ENCODE measurements at regions not wholly inside any gene's neighbourhood (a gene's known extent, or its start where the extent isn't known, plus 50 kb on each side); places are given as distances from the start of the nearest gene placed in this dataset.
A peak's percentile ranks its signal among the peaks of the same experiment; 100 is the strongest.

DNA sequence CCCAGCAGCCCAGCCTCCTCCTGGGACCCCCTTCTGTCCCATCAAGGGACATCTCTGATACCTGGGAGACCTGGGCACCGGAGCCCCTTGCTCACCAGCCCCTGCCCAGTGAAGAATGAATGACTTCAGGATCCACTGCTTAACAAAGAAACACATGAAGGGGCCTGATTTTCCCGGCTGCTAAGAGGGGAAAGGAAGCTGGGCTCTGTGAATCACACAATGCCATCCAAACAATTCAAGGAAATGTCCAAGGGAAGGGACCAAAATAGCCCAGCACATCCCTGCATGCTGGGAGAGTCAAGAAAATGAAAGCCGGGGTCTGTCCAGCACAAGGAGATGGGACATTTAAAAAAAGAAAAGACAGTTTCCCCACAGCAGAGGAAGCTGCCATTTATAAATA lies 128.7 kb upstream of the JCAD start:
- FAIRE-seq (no peak), DNase-seq (ENCODE audit: insufficient read length, low spot score) (no peak)
- TF ChIP-seq POLR2A (IDR thresholded peaks at IDR 0.05; ENCODE audit: low read depth, low read length): no peak

- no peak for FAIRE-seq
Measured at GRCh38 chr10:30187010-30187409, 127.6 kb upstream of the JCAD start.

DNA sequence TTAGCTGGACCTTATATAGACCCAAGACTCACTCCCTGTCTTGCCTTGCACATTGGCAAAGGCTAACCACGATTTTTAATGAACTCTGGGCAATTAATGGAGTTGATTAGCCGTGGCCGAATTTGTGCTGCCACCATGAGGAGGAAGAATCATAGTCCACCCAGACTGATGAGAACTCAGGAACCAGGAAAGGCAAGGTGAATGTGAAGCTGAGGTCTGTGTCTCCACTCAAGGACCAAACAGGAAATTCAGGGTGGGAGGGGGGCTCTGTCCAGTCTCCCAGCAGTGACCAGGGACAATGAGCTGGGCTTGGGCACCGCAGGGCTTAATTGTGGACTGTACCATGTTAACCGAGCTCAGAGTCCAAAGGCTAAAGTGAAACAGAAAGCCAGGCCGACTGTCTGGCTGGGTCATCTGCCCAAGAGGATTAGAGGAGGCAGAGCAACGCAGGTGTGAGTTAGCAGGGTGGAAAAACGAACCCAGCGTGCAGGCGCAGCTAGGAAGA lies 127.0 kb upstream of the JCAD start:
- DNase-seq (ENCODE audit: insufficient read length, low spot score): no peak
- FAIRE-seq: no peak
- no peak for TF ChIP-seq POLR2A (IDR thresholded peaks at IDR 0.05; ENCODE audit: low read depth, low read length)

More at GRCh38 chr10:30187010-30187409, 127.6 kb upstream of the JCAD start:
- TF ChIP-seq POLR2A (IDR thresholded peaks at IDR 0.05; ENCODE audit: low read depth, low read length): no peak
- no peak for DNase-seq (ENCODE audit: insufficient read length, low spot score)

- DNase-seq (ENCODE audit: insufficient read length, low spot score) (peak; percentile 35), FAIRE-seq (no peak)
- TF ChIP-seq POLR2A (IDR thresholded peaks at IDR 0.05; ENCODE audit: low read depth, low read length): no peak
Measured at GRCh38 chr10:30185916-30186315, 126.5 kb upstream of the JCAD start.

DNA sequence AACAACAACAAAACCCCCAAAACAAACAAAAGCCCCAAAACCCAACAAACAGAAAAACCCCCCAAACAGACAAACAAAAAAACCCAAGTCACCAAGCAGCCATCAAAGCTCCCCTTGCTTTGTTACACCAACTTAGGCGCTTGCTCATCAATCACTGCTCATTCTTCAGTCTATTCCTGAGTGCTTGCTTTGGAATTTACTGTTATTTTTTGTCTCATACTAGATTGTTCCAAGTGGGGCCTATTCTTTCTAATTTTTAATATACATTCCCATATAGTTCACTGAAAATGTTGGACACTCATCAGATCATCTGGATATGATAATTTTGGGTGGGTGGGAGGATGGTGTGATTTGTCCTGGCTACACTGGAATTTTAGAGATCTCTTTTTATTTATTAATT lies 126.0 kb upstream of the JCAD start:
- no peak for TF ChIP-seq POLR2A (IDR thresholded peaks at IDR 0.05; ENCODE audit: low read depth, low read length)
- DNase-seq (ENCODE audit: insufficient read length, low spot score) (no peak), FAIRE-seq (no peak)

GRCh38 chr10:30184397-30185033 lies 125.1 kb upstream of the JCAD start:
- no peak for TF ChIP-seq POLR2A (IDR thresholded peaks at IDR 0.05; ENCODE audit: low read depth, low read length)
- DNase-seq (ENCODE audit: insufficient read length, low spot score) (no peak), FAIRE-seq (no peak)

DNA sequence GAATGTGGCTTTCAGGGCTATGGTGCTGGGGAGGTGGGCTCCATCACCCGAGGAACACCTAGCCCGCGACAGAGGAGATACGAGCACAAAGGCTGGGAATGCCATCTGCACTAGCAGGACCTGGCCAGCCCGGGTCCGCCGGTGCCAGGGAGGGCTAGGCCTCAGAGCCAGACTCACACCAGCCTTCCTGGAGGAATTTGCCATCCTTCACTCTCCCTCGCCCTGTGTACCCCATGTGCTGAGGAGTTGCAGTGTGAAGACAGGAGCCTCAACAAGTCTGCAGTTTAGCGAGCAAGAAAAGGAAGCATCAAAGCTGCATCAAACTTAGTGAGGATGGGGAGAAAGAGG lies 123.6 kb upstream of the JCAD start:
- TF ChIP-seq POLR2A (IDR thresholded peaks at IDR 0.05; ENCODE audit: low read depth, low read length): no peak
- DNase-seq (ENCODE audit: insufficient read length, low spot score): no peak
- no peak for FAIRE-seq

DNA sequence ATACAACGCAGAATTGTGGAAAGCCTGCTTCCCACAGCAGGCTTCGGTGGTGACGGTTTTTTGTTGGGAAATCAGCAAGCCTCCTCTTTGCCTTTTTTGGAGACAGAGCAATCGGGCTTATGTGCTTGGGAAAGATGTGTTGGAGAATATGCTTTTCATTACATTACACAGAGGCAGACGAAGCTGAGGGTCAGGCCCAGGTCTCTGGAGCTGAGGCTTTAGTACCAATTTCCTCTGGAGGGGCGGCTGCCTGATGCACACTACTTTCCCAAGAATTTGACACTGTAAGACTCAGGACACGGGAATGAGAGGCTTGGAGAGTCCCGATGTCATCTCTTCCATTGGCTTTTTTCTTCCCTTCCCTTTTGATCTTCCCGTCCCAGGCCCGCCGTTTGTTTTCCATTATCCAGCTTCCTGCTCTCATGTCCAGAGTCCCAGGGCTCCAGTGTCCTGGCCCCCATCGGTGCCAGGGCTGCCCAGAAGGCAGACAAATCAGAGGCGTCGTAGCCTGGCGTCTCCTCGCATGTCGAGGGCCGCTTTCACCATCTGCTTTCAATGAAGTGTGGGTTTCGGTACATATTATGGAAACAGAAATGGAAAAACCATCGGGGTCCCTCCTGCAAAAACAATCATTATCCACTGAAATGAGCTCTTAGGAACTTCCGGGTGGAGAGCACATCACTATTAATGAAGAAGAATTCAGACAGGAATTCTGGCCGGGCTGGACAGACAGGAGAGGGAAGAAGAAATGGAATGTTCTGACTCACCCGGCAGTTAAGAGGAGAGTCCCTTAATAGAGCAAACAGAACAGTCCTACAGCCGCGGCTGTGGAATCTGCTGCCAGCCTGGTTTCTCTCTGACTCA lies 123.0 kb upstream of the JCAD start:
- no peak for TF ChIP-seq POLR2A (IDR thresholded peaks at IDR 0.05; ENCODE audit: low read depth, low read length)
- FAIRE-seq (no peak), DNase-seq (ENCODE audit: insufficient read length, low spot score) (peak; percentile 75)

DNA sequence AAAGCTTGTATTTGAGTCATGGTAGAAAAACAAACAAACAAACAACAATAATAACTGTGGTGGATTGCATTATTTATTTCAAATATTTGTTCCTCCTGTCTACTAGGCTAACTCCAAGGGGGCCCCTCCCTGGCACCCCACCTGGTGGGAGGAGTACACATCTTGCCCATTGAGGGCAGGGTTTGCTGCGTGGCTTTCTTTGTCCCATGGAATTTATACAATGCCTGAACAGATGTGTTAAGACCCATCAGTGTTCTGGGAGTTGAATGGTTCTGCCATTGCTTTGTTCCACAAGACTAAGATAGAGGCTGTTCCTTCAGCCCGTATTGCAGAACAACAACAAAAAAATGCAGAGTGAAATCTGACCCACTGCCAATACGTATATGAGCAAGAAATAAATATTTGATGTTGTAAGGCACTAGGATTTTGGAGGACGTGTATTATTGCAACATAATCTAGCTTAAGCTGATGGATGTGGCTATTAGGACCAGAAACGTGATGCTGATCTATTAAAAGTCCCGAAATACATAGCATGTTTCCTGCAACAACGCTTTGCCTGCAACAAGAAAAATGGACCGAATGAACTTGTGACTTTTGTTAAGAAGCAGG lies 119.1 kb upstream of the JCAD start:
- FAIRE-seq (no peak), DNase-seq (ENCODE audit: insufficient read length, low spot score) (no peak)
- no peak for TF ChIP-seq POLR2A (IDR thresholded peaks at IDR 0.05; ENCODE audit: low read depth, low read length)

- TF ChIP-seq POLR2A (IDR thresholded peaks at IDR 0.05; ENCODE audit: low read depth, low read length): no peak
- FAIRE-seq (no peak), DNase-seq (ENCODE audit: insufficient read length, low spot score) (no peak)
Measured at GRCh38 chr10:30176776-30177533, 117.6 kb upstream of the JCAD start.

DNA sequence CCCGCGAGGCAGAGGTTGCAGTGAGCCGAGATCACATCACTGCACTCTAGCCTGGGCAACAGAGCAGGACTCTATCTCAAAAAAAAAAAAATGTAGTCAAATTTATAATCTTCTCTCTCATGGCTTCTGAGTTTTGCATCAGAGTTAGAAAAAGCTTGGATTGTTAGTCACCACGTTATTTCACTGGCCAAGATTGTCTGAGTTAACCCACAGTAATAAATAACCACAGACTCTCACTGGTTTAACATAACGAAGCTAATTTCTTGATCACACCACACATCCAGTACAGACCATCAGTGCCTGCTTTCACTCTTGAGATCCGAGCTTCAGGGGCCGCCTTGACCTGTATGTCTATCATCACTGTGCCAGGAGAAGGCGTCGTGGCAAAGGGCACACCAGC lies 116.8 kb upstream of the JCAD start:
- no peak for DNase-seq (ENCODE audit: insufficient read length, low spot score)
- no peak for FAIRE-seq
- no peak for TF ChIP-seq POLR2A (IDR thresholded peaks at IDR 0.05; ENCODE audit: low read depth, low read length)

- FAIRE-seq (no peak), DNase-seq (ENCODE audit: insufficient read length, low spot score) (no peak)
- no peak for TF ChIP-seq POLR2A (IDR thresholded peaks at IDR 0.05; ENCODE audit: low read depth, low read length)
Measured at GRCh38 chr10:30172673-30173072, 113.3 kb upstream of the JCAD start.

GRCh38 chr10:30172091-30172490 lies 112.7 kb upstream of the JCAD start:
- DNase-seq (ENCODE audit: insufficient read length, low spot score): no peak
- TF ChIP-seq POLR2A (IDR thresholded peaks at IDR 0.05; ENCODE audit: low read depth, low read length): no peak
- FAIRE-seq: no peak

GRCh38 chr10:30171601-30172000 lies 112.2 kb upstream of the JCAD start:
- no peak for FAIRE-seq
- no peak for DNase-seq (ENCODE audit: insufficient read length, low spot score)
- TF ChIP-seq POLR2A (IDR thresholded peaks at IDR 0.05; ENCODE audit: low read depth, low read length): no peak

Measured in H54 (cell line).